Lower lobe of right lung (tissue), 2 donors: ENCODE measurements at regions not wholly inside any gene's neighbourhood (a gene's known extent, or its start where the extent isn't known, plus 50 kb on each side); places are given as distances from the start of the nearest gene placed in this dataset.

Experiments used
- ATAC-seq, 2 donors: fragments of 200-7000 bp; cut with Tn5 transposase; one replicate each; pipeline ENCODE4 v1.9.1; 2020 to 2022; ENCODE audit warnings: mild to moderate bottlenecking in 2 of 2, moderate library complexity in 2 of 2
- DNase-seq: peaks from one replicate; pipeline ENCODE4 v3.0.0-alpha.2; 2020
- H3K27ac ChIP-seq: fragments of 200-600 bp; one replicate; pipeline ENCODE4 v1.8.0; 2022
- H3K27me3 ChIP-seq: fragments of 200-600 bp; one replicate; pipeline ENCODE4 v1.8.0; 2022; ENCODE audit warnings: low read depth
- H3K36me3 ChIP-seq: fragments of 200-600 bp; one replicate; pipeline ENCODE4 v1.8.0; 2022; ENCODE audit warnings: mild to moderate bottlenecking
- H3K4me1 ChIP-seq: fragments of 200-600 bp; one replicate; pipeline ENCODE4 v1.8.0; 2022
- H3K4me3 ChIP-seq: fragments of 200-600 bp; one replicate; pipeline ENCODE4 v1.8.0; 2022; ENCODE audit warnings: mild to moderate bottlenecking
- H3K9me3 ChIP-seq: fragments of 200-600 bp; one replicate; pipeline ENCODE4 v1.8.0; 2022
- CTCF ChIP-seq: fragments of 200-600 bp; IDR thresholded peaks from one replicate; pipeline ENCODE4 v1.8.0; 2022; ENCODE audit warnings: antibody characterized with exemption, mild to moderate bottlenecking
- intact Hi-C: fragments of 100-400 bp; cut with DNase I; formaldehyde crosslinking; loops from one replicate; pipeline ENCODE4 v1.11.0; 2022
- donor health status: DM: no; HTN: yes; CAD: no; lungs with severe emphysema.

GRCh38 chr15:38867556-38867955, 302.9 kb upstream of the RASGRP1 start:
- Histone ChIP-seq H3K4me3 (no peak overlapping the region), H3K36me3 (no peaks in the 10 kb centered on the region), H3K27ac (no peak overlapping the region), H3K27me3 (no peaks in the 10 kb centered on the region), H3K9me3 (no peaks in the 10 kb centered on the region), H3K4me1 (peaks cover 8% of the 10 kb centered on the region)
- TF ChIP-seq CTCF, result no peak
- intact Hi-C loops, result no loop called here
- DNase-seq, result no peak
- ATAC-seq, result no peak

- H3K36me3 ChIP-seq, result no peaks in the 10 kb centered on the region
- no peak for DNase-seq
- no peak overlapping the region for H3K4me3 ChIP-seq
- intact Hi-C loops, result no loop called here
- ATAC-seq, result no peak
- no peak for TF ChIP-seq CTCF
- peaks cover 8% of the 10 kb centered on the region for H3K4me1 ChIP-seq
- no peaks in the 10 kb centered on the region for H3K27me3 ChIP-seq
- no peaks in the 10 kb centered on the region for H3K9me3 ChIP-seq
- H3K27ac ChIP-seq, result no peak overlapping the region
These were observed 303.9 kb upstream of the RASGRP1 start for GRCh38 chr15:38868326-38869114.

GRCh38 chr15:38871638-38872037, 307.0 kb upstream of the RASGRP1 start:
- Histone ChIP-seq H3K27ac (no peak overlapping the region), H3K4me3 (no peak overlapping the region), H3K36me3 (no peaks in the 10 kb centered on the region), H3K9me3 (no peaks in the 10 kb centered on the region), H3K27me3 (no peaks in the 10 kb centered on the region), H3K4me1 (no peaks in the 10 kb centered on the region)
- ATAC-seq (no peak), DNase-seq (no peak)
- intact Hi-C loops, result no loop called here
- no peak for TF ChIP-seq CTCF

GRCh38 chr15:38872732-38873131, 308.1 kb upstream of the RASGRP1 start:
- H3K27ac ChIP-seq, result no peak overlapping the region
- ATAC-seq, result no peak

GRCh38 chr15:38873158-38873557, 308.5 kb upstream of the RASGRP1 start:
- intact Hi-C loops, result no loop called here
- peak; percentile 34 to 37 for ATAC-seq
- peak; percentile 10 for TF ChIP-seq CTCF
- peak overlapping the region; percentile 34 for H3K27ac ChIP-seq
- H3K27me3 ChIP-seq, result no peaks in the 10 kb centered on the region
- H3K9me3 ChIP-seq, result no peaks in the 10 kb centered on the region
- no peak for DNase-seq
- no peaks in the 10 kb centered on the region for H3K36me3 ChIP-seq
- peaks cover 10% of the 10 kb centered on the region for H3K4me1 ChIP-seq
- H3K4me3 ChIP-seq, result no peak overlapping the region

More at GRCh38 chr15:38872732-38873131, 308.1 kb upstream of the RASGRP1 start:
- TF ChIP-seq CTCF, result no peak
- peaks cover 6% of the 10 kb centered on the region for H3K4me1 ChIP-seq
- no peak for DNase-seq
- H3K27me3 ChIP-seq, result no peaks in the 10 kb centered on the region
- intact Hi-C loops, result no loop called here
- no peak overlapping the region for H3K4me3 ChIP-seq
- H3K36me3 ChIP-seq, result no peaks in the 10 kb centered on the region
- no peaks in the 10 kb centered on the region for H3K9me3 ChIP-seq
